ENCODE measurements at regions not wholly inside any gene's neighbourhood (a gene's known extent, or its start where the extent isn't known, plus 50 kb on each side); places are given as distances from the start of the nearest gene placed in this dataset.

DNA sequence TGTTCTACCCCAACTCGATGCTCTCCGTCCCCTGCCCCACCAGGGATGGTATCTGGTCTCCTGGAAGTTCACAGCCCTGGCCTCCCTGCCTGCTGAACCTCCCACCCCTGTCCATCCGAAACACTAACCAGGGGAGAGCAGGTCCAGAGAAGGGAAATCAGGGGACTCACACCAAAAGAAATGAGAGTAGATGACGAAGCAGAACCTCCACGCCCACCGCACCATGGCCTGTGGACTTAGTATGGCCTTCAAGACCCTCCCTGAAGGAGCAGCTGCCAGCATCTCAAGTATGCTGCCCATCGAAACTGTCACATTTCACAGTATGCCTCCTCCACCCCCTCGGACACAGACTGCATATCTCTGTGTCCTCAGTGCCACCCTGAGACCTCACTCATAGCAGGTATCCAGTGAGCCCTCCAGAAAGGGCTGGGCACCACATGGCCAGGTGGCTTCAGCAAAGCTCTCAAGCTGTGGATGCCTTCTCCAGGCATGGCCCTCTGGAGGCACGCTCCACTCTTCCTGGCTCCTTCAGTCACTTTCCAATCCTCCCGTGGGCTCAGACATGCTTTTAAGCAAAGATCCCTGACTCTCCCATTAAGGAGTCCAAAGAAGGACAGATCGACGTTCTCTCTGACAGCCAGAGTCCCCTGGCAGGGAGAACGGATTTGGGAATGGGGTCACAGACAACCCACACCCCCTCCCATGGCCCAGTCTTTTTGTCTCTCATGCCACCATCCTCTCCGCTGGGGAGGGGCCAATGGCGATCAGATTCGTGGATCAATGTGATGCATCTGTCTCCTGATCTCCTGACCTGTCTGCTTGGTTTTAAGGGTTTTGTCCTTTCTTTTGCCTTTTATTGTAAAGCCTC, 158.4 kb downstream of the ANKRD60 start:
- POLR2A ChIA-PET = no interaction called here
- BruUV-seq (replicated peaks) = no TSS peak
- intact Hi-C loops (cut with micrococcal nuclease) = loop anchor here (5.0 kb wide), 2 partner anchors 78 to 303 kb away; no protein-coding TSS in a partner anchor

More for the DNA sequence above, 158.4 kb downstream of the ANKRD60 start:
- Histone ChIP-seq H3K9me3 (replicated peaks; ENCODE audit: control insufficient read depth, insufficient read depth, low read length) (no peaks in the 10 kb centered on the region), H3K27me3 (ENCODE audit: control insufficient read depth in 2 of 2, insufficient read depth in 2 of 2, low read length in 2 of 2) (peaks cover 0 to 11% of the 10 kb centered on the region in 2 experiments), H3K36me3 (ENCODE audit: control insufficient read depth in 2 of 2, extremely low read depth in 1 of 2, insufficient read depth in 2 of 2, low read length in 2 of 2) (no peaks in the 10 kb centered on the region), H3K27ac (ENCODE audit: insufficient read depth, low read depth, low read length) (no peak overlapping the region), H3K4me3 (replicated peaks in 1 of 3; ENCODE audit: insufficient read depth in 1 of 3, low read depth in 1 of 3, low read length in 3 of 3) (no peak overlapping the region), H3K4me1 (ENCODE audit: control insufficient read depth, extremely low read depth, insufficient read depth, low read length) (peaks cover 15% of the 10 kb centered on the region), H3K9me1 (replicated peaks; ENCODE audit: control insufficient read depth, extremely low read depth, insufficient read depth, low read length) (no peaks in the 10 kb centered on the region), H3K9ac (replicated peaks; ENCODE audit: extremely low read depth, insufficient read depth, low read length) (no peak overlapping the region), H3K79me2 (ENCODE audit: control insufficient read depth, insufficient read depth, low read length) (no peaks in the 10 kb centered on the region), H3K4me2 (ENCODE audit: insufficient read depth, low read length) (no peak overlapping the region), H2AFZ (ENCODE audit: low read depth, low read length) (no peak overlapping the region), H4K20me1 (replicated peaks; ENCODE audit: control insufficient read depth, extremely low read depth, insufficient read depth, low read length) (no peaks in the 10 kb centered on the region)
- no peak for DNase-seq (ENCODE audit: low read depth, low spot score)
- CTCF ChIA-PET = interaction anchor here (1.0 kb wide), 1 partner anchor 22 kb away, joined by 3 read pairs; no protein-coding TSS in a partner anchor
- dilution Hi-C loops (cut with MboI; ENCODE audit: extremely low pct_ligation_motif_present, low sequenced_read_pairs) = no loop called here
- TF ChIP-seq, protein P1, sequence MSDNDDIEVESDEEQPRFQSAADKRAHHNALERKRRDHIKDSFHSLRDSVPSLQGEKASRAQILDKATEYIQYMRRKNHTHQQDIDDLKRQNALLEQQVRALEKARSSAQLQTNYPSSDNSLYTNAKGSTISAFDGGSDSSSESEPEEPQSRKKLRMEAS (IDR thresholded peaks at IDR 0.05; ENCODE audit: insufficient read depth, insufficient read length) = no peak
- TF ChIP-seq POLR2A (IDR thresholded peaks at IDR 0.05; ENCODE audit: low read depth, low read length) = no peak
- no peak for TF ChIP-seq GATA2 (IDR thresholded peaks at IDR 0.05; ENCODE audit: insufficient read depth, insufficient read length, low read depth, low read length)
- TF ChIP-seq EZH2 (IDR thresholded peaks at IDR 0.05; ENCODE audit: borderline replicate concordance, low read depth, low read length, severe bottlenecking) = no peak
- TF ChIP-seq, protein P2, sequence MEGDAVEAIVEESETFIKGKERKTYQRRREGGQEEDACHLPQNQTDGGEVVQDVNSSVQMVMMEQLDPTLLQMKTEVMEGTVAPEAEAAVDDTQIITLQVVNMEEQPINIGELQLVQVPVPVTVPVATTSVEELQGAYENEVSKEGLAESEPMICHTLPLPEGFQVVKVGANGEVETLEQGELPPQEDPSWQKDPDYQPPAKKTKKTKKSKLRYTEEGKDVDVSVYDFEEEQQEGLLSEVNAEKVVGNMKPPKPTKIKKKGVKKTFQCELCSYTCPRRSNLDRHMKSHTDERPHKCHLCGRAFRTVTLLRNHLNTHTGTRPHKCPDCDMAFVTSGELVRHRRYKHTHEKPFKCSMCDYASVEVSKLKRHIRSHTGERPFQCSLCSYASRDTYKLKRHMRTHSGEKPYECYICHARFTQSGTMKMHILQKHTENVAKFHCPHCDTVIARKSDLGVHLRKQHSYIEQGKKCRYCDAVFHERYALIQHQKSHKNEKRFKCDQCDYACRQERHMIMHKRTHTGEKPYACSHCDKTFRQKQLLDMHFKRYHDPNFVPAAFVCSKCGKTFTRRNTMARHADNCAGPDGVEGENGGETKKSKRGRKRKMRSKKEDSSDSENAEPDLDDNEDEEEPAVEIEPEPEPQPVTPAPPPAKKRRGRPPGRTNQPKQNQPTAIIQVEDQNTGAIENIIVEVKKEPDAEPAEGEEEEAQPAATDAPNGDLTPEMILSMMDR (IDR thresholded peaks at IDR 0.05; ENCODE audit: extremely low read depth in 1 of 2, insufficient read depth in 1 of 2, low read depth in 1 of 2, low read length in 2 of 2) = no peak
- TF ChIP-seq MYC (IDR thresholded peaks at IDR 0.05; ENCODE audit: low read depth, low read length) = no peak
- TF ChIP-seq POLR2AphosphoS5 (IDR thresholded peaks at IDR 0.05; ENCODE audit: insufficient read depth, low read depth, low read length) = no peak
- no peak for TF ChIP-seq JUN (IDR thresholded peaks at IDR 0.05; ENCODE audit: borderline replicate concordance, insufficient read depth, insufficient read length, low read depth)
- no peak for TF ChIP-seq FOS (IDR thresholded peaks at IDR 0.05; ENCODE audit: borderline replicate concordance, insufficient read depth, low read length)
- FAIRE-seq = no peak
